ENCODE measurements at regions not wholly inside any gene's neighbourhood (a gene's known extent, or its start where the extent isn't known, plus 50 kb on each side); places are given as distances from the start of the nearest gene placed in this dataset.

DNA sequence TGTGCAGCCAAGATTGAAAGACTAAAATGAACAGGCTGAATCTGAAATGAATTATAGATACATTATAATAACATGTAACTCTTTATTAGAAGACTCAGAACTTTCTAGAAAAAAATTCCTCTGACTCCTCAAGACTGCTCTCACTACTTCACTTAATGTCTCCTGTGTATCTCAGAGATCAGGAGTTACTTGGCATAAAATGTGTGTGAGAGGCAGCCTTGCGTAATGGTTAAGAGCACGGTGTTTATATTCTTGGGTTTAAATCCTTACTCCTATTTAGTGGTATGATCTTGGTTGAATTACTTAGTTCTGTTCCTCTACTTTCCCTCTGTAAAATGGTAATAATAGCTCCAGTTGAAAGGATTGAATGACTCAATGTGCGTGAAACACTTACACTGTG lies 634.9 kb downstream of the LTN1 start:
- intact Hi-C loops (cut with DNase I): loop anchor here in 1 of 10 donors (10.0 kb wide), 1 partner anchor 147 kb away; no protein-coding TSS in a partner anchor
- H3K27ac ChIP-seq: no peak overlapping the region
- 96 to 97% methylated on average over 3 of the region's 3 CpGs for WGBS, 2 donors
- DNase-seq (no peak), ATAC-seq (no peak)
- no peaks in the 10 kb centered on the region for H3K27me3 ChIP-seq
- no peaks in the 10 kb centered on the region for H3K9me3 ChIP-seq
- H3K36me3 ChIP-seq: no peaks in the 10 kb centered on the region
- H3K4me3 ChIP-seq: no peak overlapping the region
- TF ChIP-seq, protein P1, sequence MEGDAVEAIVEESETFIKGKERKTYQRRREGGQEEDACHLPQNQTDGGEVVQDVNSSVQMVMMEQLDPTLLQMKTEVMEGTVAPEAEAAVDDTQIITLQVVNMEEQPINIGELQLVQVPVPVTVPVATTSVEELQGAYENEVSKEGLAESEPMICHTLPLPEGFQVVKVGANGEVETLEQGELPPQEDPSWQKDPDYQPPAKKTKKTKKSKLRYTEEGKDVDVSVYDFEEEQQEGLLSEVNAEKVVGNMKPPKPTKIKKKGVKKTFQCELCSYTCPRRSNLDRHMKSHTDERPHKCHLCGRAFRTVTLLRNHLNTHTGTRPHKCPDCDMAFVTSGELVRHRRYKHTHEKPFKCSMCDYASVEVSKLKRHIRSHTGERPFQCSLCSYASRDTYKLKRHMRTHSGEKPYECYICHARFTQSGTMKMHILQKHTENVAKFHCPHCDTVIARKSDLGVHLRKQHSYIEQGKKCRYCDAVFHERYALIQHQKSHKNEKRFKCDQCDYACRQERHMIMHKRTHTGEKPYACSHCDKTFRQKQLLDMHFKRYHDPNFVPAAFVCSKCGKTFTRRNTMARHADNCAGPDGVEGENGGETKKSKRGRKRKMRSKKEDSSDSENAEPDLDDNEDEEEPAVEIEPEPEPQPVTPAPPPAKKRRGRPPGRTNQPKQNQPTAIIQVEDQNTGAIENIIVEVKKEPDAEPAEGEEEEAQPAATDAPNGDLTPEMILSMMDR (IDR thresholded peaks at IDR 0.05): no peak
- H3K4me1 ChIP-seq: no peaks in the 10 kb centered on the region

DNA sequence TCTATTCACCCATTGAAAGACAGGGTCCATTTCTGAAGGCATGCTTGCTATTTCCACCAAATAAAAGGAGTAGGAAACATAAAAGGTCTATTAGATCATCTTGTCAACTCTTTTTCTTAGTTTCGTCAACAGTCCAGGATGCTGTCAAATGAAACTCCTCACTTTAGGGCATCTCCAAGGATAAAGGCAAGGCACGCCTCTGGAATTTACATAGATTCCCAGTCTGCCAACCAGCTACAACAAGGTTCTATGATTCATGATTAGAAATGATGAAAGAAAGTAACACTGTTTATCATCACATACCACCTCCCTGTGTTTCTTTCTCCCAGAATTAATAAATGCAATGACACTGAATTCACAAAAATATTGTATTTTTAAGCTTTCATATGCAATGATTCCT lies 636.3 kb downstream of the LTN1 start:
- ATAC-seq (no peak), DNase-seq (no peak)
- 90% methylated on average over 2 of the region's 2 CpGs for WGBS, 2 donors
- H3K27ac ChIP-seq: no peak overlapping the region
- TF ChIP-seq, protein P1 (IDR thresholded peaks at IDR 0.05): no peak
- H3K4me3 ChIP-seq: no peak overlapping the region
- no peaks in the 10 kb centered on the region for H3K4me1 ChIP-seq
- H3K9me3 ChIP-seq: no peaks in the 10 kb centered on the region
- no peaks in the 10 kb centered on the region for H3K36me3 ChIP-seq
- no peaks in the 10 kb centered on the region for H3K27me3 ChIP-seq
- intact Hi-C loops (cut with DNase I): loop anchor here in 1 of 10 donors (10.0 kb wide), 1 partner anchor 148 kb away; no protein-coding TSS in a partner anchor

DNA sequence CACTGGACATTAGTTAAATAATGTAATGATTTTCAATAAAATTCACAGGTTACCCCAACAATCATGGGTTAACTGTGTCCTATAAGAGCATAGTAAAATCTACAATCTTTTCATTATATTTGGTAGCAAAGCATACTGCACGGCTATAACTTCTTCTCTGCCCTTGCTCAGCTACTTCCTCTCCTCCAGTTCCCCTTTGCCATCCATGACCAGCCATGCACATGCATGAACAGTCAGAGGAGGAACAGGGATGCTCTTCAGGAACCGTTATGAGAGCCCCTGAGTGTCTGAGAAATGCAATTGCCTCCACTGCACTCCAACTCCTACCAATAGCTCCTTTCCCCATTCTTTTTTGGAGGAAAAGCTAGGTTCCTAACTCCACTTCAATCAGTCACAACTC lies 646.7 kb downstream of the LTN1 start:
- Histone ChIP-seq H3K27me3 (no peaks in the 10 kb centered on the region), H3K4me3 (no peak overlapping the region), H3K4me1 (no peaks in the 10 kb centered on the region), H3K27ac (no peak overlapping the region), H3K36me3 (no peaks in the 10 kb centered on the region), H3K9me3 (no peaks in the 10 kb centered on the region)
- intact Hi-C loops (cut with DNase I): loop anchor here in 4 of 10 donors (10.0 kb wide), 3 partner anchors 159 to 389 kb away; no protein-coding TSS in a partner anchor
- DNase-seq: no peak
- WGBS, 2 donors: 84 to 88% methylated on average over 2 of the region's 2 CpGs
- TF ChIP-seq, protein P1 (IDR thresholded peaks at IDR 0.05): no peak
- ATAC-seq: no peak

GRCh38 chr21:28344985-28345384 lies 647.7 kb downstream of the LTN1 start:
- H3K27me3 ChIP-seq: no peaks in the 10 kb centered on the region
- ATAC-seq (no peak), DNase-seq (no peak)
- intact Hi-C loops (cut with DNase I): loop anchor here in 4 of 10 donors (10.0 kb wide), 3 partner anchors 160 to 390 kb away; no protein-coding TSS in a partner anchor
- no peaks in the 10 kb centered on the region for H3K9me3 ChIP-seq
- no peaks in the 10 kb centered on the region for H3K36me3 ChIP-seq
- H3K27ac ChIP-seq: no peak overlapping the region
- peaks cover 0 to 2% (median 0%) of the 10 kb centered on the region in 9 donors for H3K4me1 ChIP-seq
- H3K4me3 ChIP-seq: no peak overlapping the region
- TF ChIP-seq, protein P1 (IDR thresholded peaks at IDR 0.05): no peak
- 90 to 97% methylated on average over 1 of the region's 1 CpG for WGBS, 2 donors

Data from heart right ventricle (tissue), 16 donors.